Activated CD8-positive, alpha-beta T cell treated with anti-CD3 and anti-CD28 coated beads, Interleukin-2, amount 10 ng/mL, durations not matched to agents 7 days and 5 days (primary cell): ENCODE measurements at regions not wholly inside any gene's neighbourhood (a gene's known extent, or its start where the extent isn't known, plus 50 kb on each side); places are given as distances from the start of the nearest gene placed in this dataset.

Experiments used
- ATAC-seq: fragments of 150-1000 bp; cut with Tn5 transposase; one replicate; pipeline ENCODE4 v1.10.0; 2021; ENCODE audit warnings: moderate library complexity
- CTCF ChIA-PET: fragments of 350-600 bp; sonication (Branson Sonifier 250); formaldehyde crosslinking; loops from one replicate; lab custom pipeline; 2021; ENCODE audit warnings: antibody characterized with exemption; lab: Charles Lee
- POLR2A ChIA-PET: fragments of 350-600 bp; sonication (Branson Sonifier 250); formaldehyde crosslinking; loops from one replicate; lab custom pipeline; 2021; ENCODE audit warnings: antibody characterized with exemption; lab: Charles Lee
- DNase-seq: peaks from one replicate; pipeline ENCODE4 v3.0.0-alpha.2; 2020
- H3K27ac Mint-ChIP-seq: one replicate; pipeline ENCODE4 v1.8.0; 2021; ENCODE audit warnings: mild to moderate bottlenecking, mixed read lengths
- H3K27me3 Mint-ChIP-seq: one replicate; pipeline ENCODE4 v1.8.0; 2021; ENCODE audit warnings: low read depth, mixed read lengths
- H3K36me3 Mint-ChIP-seq: one replicate; pipeline ENCODE4 v1.8.0; 2021; ENCODE audit warnings: low read depth, mixed read lengths
- H3K4me1 Mint-ChIP-seq: one replicate; pipeline ENCODE4 v1.8.0; 2021; ENCODE audit warnings: low read depth, mixed read lengths
- H3K4me3 Mint-ChIP-seq: one replicate; pipeline ENCODE4 v1.8.0; 2021; ENCODE audit warnings: mild to moderate bottlenecking, mixed read lengths
- H3K9me3 Mint-ChIP-seq: one replicate; pipeline ENCODE4 v1.8.0; 2022; ENCODE audit warnings: mixed read lengths; ENCODE audit not compliant: insufficient read depth

DNA sequence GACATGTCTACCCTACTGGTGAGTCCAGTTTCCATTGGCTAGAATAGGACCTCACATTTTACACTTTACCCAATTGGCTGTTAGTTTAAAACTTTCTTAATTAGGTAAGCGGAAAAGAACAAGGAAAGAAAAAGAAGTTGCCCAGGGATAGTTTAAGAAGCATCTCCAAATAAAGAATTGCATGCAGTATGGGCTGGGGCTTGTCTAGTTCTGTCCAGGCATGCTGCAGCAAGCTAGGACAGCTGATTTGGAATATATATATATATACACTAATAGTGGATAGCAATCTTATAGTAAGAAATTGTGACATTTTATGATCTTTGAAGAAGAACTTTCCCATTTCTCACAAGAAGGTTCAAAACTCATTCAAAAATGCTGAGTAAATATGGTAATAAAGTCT is 90.0 kb upstream of the ERBB4 start:
- Mint-ChIP-seq H3K27me3 (no peaks in the 10 kb centered on the region), H3K4me1 (no peaks in the 10 kb centered on the region), H3K4me3 (no peak overlapping the region), H3K36me3 (no peaks in the 10 kb centered on the region), H3K27ac (no peak overlapping the region), H3K9me3 (no peaks in the 10 kb centered on the region)
- no peak for DNase-seq
- ChIA-PET POLR2A (no interaction called here), CTCF (no interaction called here)
- no peak for ATAC-seq

DNA sequence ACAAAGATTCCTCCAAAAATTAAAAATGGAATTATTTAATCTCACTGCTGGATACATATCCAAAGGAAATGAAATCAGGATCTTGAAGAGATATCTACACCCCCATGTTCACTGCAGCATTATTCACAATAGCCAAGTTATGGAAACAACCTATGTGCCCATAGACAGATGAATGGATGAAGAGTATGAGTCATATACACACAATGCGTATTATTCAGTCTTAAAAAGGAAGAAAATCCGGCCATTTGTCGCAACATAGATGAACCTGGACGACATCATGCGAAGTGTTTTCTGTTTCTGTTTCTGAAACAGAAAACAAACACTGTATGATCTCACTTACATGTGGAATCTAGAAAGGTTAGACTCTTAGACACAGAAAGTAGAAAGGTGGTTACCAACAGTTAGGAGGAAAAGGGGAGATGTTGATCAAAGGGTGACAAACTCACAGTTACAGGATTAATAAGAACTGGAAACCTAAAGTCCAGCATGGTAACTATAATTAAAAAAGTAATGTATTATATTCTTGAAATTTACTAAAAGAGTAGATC is 87.8 kb upstream of the ERBB4 start:
- no peaks in the 10 kb centered on the region for H3K4me1 Mint-ChIP-seq
- H3K4me3 Mint-ChIP-seq: no peak overlapping the region
- no peaks in the 10 kb centered on the region for H3K36me3 Mint-ChIP-seq
- no peak for ATAC-seq
- H3K27ac Mint-ChIP-seq: no peak overlapping the region
- DNase-seq: no peak
- ChIA-PET POLR2A (no interaction called here), CTCF (no interaction called here)
- no peaks in the 10 kb centered on the region for H3K27me3 Mint-ChIP-seq
- H3K9me3 Mint-ChIP-seq: no peaks in the 10 kb centered on the region

DNA sequence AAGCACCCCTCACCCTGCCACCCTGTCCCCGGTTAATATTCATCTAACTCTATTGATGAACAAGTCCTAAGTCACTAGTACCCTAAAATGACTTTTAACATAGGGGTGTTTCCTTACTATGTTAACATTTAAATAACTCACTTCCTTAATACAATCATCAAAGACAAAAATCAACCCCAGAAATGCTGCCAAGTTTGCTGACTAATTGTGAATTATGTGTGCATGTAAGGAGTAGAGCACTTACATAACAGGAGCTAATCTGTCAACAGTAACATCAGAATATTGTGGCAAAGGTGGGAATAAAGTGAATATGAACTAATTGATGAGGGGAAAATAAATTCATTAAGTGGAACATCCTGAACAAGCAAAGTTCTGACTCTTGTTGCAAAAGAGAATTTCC is 81.4 kb upstream of the ERBB4 start:
- DNase-seq (no peak), ATAC-seq (no peak)
- Mint-ChIP-seq H3K27me3 (no peaks in the 10 kb centered on the region), H3K27ac (no peak overlapping the region), H3K36me3 (no peaks in the 10 kb centered on the region), H3K4me3 (no peak overlapping the region), H3K9me3 (no peaks in the 10 kb centered on the region), H3K4me1 (no peaks in the 10 kb centered on the region)
- POLR2A ChIA-PET: no interaction called here
- CTCF ChIA-PET: no interaction called here

DNA sequence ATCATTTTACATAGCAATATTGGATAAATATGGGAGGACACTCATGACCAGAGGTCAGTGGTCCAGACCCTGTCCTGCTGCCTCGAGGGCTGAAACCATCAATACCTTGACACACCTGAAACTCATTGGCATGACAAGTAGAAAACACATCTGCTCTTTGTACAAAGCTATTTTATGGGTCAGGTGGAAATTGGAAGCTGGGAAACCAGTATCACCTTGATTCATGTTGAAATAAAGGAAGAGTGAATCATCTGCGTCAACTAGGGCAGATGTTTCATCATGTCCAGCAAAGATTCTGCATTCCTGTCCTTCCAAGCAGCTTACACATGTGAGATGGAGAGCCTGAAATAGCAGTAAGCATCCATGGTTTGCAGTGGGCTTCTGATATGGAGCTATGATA is 80.0 kb upstream of the ERBB4 start:
- H3K4me1 Mint-ChIP-seq: no peaks in the 10 kb centered on the region
- ChIA-PET POLR2A (no interaction called here), CTCF (no interaction called here)
- no peak for DNase-seq
- no peaks in the 10 kb centered on the region for H3K27me3 Mint-ChIP-seq
- no peak overlapping the region for H3K27ac Mint-ChIP-seq
- H3K4me3 Mint-ChIP-seq: no peak overlapping the region
- no peaks in the 10 kb centered on the region for H3K9me3 Mint-ChIP-seq
- ATAC-seq: no peak
- no peaks in the 10 kb centered on the region for H3K36me3 Mint-ChIP-seq

DNA sequence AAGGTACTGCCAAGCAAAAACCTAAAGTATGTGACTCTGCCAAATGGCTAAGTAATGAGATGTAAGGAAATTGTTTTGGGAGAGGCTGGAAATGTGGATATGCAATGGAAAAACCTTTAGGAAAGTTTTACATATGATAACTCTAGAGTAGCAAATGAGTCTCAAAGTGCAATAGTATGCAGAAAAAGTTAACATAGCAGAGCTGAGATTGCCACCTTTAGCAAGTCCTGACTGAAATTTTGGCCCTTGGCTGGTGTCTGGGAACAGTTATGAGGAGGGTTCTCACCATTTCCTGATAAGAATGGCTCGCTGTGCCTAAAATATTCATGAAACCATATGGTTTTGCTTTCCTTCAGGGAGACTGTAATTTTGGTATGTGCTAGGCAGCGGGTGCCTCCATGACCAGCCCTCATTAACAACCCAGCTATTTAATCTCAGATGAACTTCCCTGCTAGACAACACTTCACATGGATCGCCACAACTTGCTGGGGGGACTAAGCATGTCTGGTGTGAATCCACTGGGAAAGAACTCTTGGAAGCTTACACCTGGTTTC is 72.3 kb upstream of the ERBB4 start:
- H3K4me3 Mint-ChIP-seq: no peak overlapping the region
- DNase-seq: no peak
- H3K27me3 Mint-ChIP-seq: no peaks in the 10 kb centered on the region
- no peaks in the 10 kb centered on the region for H3K36me3 Mint-ChIP-seq
- no peak for ATAC-seq
- ChIA-PET CTCF (no interaction called here), POLR2A (no interaction called here)
- no peak overlapping the region for H3K27ac Mint-ChIP-seq
- H3K9me3 Mint-ChIP-seq: no peaks in the 10 kb centered on the region
- no peaks in the 10 kb centered on the region for H3K4me1 Mint-ChIP-seq

DNA sequence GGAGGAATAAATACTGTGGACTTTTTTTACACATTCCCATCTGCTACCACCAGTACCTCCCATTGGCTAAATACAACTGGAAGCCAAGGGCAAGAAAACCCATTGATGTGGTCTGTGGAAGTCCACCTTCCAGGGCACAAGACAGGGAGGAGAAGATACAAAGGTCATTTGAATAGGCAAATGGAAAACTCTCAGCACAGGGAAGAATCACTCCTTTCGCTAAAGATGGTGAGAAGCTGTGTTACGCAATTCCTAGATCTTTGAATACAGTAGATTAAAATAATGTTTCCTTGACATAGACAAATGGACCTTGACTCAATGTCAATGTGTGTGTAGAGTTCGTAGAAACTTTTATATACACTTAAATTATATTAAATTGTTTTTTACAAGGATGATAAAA is 70.9 kb upstream of the ERBB4 start:
- no peaks in the 10 kb centered on the region for H3K4me1 Mint-ChIP-seq
- ATAC-seq (no peak), DNase-seq (no peak)
- H3K27ac Mint-ChIP-seq: no peak overlapping the region
- no peaks in the 10 kb centered on the region for H3K27me3 Mint-ChIP-seq
- ChIA-PET POLR2A (no interaction called here), CTCF (no interaction called here)
- no peak overlapping the region for H3K4me3 Mint-ChIP-seq
- H3K36me3 Mint-ChIP-seq: no peaks in the 10 kb centered on the region
- H3K9me3 Mint-ChIP-seq: no peaks in the 10 kb centered on the region

DNA sequence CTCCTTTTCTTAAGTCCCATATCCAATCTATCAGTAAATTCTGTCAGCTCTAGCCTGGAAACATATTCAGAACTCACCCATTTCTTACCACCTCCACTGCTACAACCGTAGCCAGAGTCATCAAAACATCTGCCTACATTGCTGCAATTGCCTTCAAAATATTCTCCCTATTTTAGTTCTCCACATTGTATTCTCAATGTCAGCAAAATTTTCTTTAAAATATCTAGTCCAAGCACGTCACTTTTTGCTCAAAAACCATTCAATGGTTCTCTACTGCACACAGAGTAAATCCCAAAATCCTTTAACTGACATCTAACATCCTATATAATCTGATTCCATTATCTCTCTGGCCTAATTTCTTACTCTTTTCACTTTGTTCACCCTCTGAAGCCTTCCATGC is 68.5 kb upstream of the ERBB4 start:
- ChIA-PET POLR2A (no interaction called here), CTCF (no interaction called here)
- no peaks in the 10 kb centered on the region for H3K9me3 Mint-ChIP-seq
- no peaks in the 10 kb centered on the region for H3K27me3 Mint-ChIP-seq
- no peaks in the 10 kb centered on the region for H3K36me3 Mint-ChIP-seq
- H3K27ac Mint-ChIP-seq: no peak overlapping the region
- no peak for ATAC-seq
- DNase-seq: no peak
- no peaks in the 10 kb centered on the region for H3K4me1 Mint-ChIP-seq
- H3K4me3 Mint-ChIP-seq: no peak overlapping the region

DNA sequence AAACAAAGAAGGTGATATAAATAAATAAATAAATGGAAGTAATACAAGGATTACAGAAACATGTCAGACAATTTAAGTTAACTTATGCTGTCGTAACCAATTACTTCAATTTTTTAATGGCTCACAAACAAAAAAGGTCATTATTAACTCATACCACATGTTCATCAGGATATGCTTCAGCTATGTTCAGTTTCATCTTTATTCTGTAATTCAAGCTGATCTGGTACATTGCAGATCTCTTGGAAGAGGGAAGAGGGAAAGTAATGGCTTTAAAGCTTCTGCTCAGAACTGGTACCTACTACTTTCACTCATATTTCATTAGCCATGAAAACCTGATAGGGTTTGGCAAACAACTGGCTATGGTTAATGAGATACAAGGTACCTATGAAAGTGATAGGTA is 67.6 kb upstream of the ERBB4 start:
- no peaks in the 10 kb centered on the region for H3K4me1 Mint-ChIP-seq
- no peaks in the 10 kb centered on the region for H3K9me3 Mint-ChIP-seq
- H3K27ac Mint-ChIP-seq: no peak overlapping the region
- ChIA-PET CTCF (no interaction called here), POLR2A (no interaction called here)
- DNase-seq (no peak), ATAC-seq (no peak)
- H3K36me3 Mint-ChIP-seq: no peaks in the 10 kb centered on the region
- no peak overlapping the region for H3K4me3 Mint-ChIP-seq
- no peaks in the 10 kb centered on the region for H3K27me3 Mint-ChIP-seq

DNA sequence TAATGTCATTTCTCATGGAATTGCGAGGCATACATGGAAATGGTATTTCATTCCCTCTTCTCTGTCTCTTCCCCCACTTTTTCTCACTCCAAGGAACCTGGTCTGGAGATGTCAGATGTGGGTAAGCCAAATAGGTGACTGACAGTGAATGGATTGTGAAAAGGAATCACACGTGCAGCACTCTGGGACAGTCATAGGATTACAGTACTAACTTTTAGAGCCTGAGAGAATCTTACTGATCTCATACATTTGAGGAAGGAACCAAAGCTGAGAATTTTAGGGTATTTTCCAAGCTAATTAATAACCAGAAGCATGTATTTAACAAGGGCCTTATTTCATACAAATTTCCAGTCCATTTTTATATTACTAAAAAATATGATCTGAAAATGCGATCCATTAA is 58.1 kb upstream of the ERBB4 start:
- no peaks in the 10 kb centered on the region for H3K4me1 Mint-ChIP-seq
- POLR2A ChIA-PET: no interaction called here
- no peaks in the 10 kb centered on the region for H3K27me3 Mint-ChIP-seq
- DNase-seq (no peak), ATAC-seq (no peak)
- H3K27ac Mint-ChIP-seq: no peak overlapping the region
- H3K36me3 Mint-ChIP-seq: no peaks in the 10 kb centered on the region
- CTCF ChIA-PET: no interaction called here
- no peak overlapping the region for H3K4me3 Mint-ChIP-seq
- H3K9me3 Mint-ChIP-seq: no peaks in the 10 kb centered on the region

DNA sequence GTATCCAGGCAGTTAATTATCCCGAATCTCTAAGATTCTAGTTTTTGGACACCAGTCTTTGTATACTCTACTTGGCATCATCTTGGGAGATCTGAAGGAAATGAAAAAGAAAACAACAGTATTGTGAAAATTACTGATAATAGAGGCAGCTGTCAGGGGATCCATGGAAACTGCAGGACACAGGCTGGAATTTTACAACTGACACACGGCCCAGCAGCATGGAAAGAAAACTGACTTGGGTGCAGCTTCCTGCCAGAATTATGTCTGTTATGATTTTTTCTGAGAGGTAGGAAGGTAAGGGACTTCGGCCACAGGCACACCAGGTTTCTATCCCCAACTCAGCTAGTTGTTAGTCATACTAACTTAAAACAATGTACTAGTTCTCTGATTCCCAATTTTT is 57.7 kb upstream of the ERBB4 start:
- H3K27me3 Mint-ChIP-seq: no peaks in the 10 kb centered on the region
- H3K4me1 Mint-ChIP-seq: no peaks in the 10 kb centered on the region
- no peaks in the 10 kb centered on the region for H3K36me3 Mint-ChIP-seq
- no peak for ATAC-seq
- no peaks in the 10 kb centered on the region for H3K9me3 Mint-ChIP-seq
- H3K27ac Mint-ChIP-seq: no peak overlapping the region
- no peak overlapping the region for H3K4me3 Mint-ChIP-seq
- DNase-seq: no peak
- ChIA-PET POLR2A (no interaction called here), CTCF (no interaction called here)

DNA sequence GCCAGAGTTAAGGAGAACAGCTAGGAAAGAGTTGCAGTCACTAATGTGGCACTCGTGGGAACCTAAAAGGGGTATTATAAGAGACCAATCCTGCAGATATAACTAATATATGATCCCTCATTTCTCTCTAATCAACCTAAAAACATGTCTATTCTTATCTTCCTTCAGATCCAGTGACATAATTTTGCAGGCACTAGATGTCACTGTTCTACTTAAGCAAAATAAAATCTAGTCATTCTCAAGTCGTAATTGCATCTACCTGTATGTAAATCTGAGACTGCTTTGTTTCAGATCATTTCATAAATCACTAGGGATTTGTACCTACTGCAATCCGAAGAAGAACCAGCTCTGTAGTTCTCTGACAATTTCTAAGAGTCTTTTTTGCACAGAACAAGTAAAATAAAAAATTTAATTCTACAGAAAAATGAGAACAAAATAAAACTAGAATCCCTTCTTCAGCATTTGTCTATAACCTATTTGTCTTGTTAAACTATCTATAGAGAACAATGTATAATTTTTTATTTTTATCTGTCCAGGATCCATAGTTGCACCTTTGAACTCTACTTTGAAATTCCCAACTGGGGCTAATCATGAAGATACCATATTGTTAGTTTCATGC is 56.5 kb upstream of the ERBB4 start:
- no peaks in the 10 kb centered on the region for H3K36me3 Mint-ChIP-seq
- DNase-seq: no peak
- H3K27me3 Mint-ChIP-seq: no peaks in the 10 kb centered on the region
- POLR2A ChIA-PET: no interaction called here
- no peaks in the 10 kb centered on the region for H3K9me3 Mint-ChIP-seq
- H3K27ac Mint-ChIP-seq: no peak overlapping the region
- no peaks in the 10 kb centered on the region for H3K4me1 Mint-ChIP-seq
- CTCF ChIA-PET: no interaction called here
- ATAC-seq: no peak
- no peak overlapping the region for H3K4me3 Mint-ChIP-seq

DNA sequence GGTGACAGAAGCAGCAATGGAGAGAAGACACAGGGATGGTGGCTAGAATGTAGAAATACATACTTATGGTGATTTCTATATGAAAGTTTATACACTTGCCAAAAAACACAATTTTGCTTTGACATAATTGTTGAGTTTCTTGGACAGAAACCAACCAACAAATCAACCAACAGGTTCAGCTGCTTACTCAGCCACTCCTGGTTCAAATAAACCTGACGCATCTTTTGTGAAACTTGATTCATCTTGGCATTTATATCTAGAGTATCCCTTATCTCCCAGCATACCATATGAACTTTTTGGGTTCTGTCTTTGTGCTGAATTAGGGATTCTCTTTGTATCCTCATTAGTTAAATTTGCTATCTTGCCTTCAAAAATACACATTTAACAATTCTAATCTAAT is 54.1 kb upstream of the ERBB4 start:
- H3K4me1 Mint-ChIP-seq: no peaks in the 10 kb centered on the region
- no peaks in the 10 kb centered on the region for H3K27me3 Mint-ChIP-seq
- H3K9me3 Mint-ChIP-seq: no peaks in the 10 kb centered on the region
- DNase-seq: no peak
- POLR2A ChIA-PET: no interaction called here
- no peak for ATAC-seq
- CTCF ChIA-PET: no interaction called here
- H3K36me3 Mint-ChIP-seq: no peaks in the 10 kb centered on the region
- H3K27ac Mint-ChIP-seq: no peak overlapping the region
- H3K4me3 Mint-ChIP-seq: no peak overlapping the region
